NB4 (cell line): ENCODE measurements at regions not wholly inside any gene's neighbourhood (a gene's known extent, or its start where the extent isn't known, plus 50 kb on each side); places are given as distances from the start of the nearest gene placed in this dataset.

Experiments
- MYC ChIP-seq: IDR thresholded peaks from 2 replicates; pipeline ENCODE4 v1.6.1; 2011; ENCODE audit warnings: low read depth, low read length
- POLR2A ChIP-seq: IDR thresholded peaks from 2 replicates; pipeline ENCODE4 v1.6.1; 2011; ENCODE audit warnings: mild to moderate bottlenecking; ENCODE audit not compliant: insufficient read length; ENCODE audit errors: extremely low read depth
- TF ChIP-seq, protein P1 (sequence below): IDR thresholded peaks from one replicate; pipeline ENCODE4 v1.5.1; 2012; ENCODE audit warnings: low read depth, low read length
- TF ChIP-seq, protein P2 (sequence below): IDR thresholded peaks from 2 replicates; pipeline ENCODE4 v1.6.1; 2011; ENCODE audit warnings: low read depth, low read length

DNA sequence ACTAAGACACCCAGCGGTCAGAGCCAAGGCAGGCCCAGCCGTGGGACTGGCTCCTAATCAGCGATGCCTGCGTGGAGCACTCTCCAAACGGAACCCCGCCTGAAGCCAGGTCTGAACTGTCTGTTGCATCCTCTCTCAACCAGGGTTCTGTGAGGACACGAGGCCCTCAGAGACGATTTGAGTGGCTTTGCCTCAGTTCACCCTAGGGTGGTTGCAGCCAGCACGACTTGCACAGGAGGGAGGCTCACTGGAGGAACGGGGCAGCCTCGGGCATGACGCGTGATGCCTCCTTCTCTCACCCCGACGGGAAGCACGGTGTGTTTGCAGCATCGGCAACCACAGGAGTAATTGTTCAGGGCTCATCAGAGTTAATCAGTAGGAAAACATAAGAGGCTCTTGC, 336.4 kb downstream of the EIPR1 start:
- TF ChIP-seq POLR2A, result no peak
- TF ChIP-seq, protein P1, sequence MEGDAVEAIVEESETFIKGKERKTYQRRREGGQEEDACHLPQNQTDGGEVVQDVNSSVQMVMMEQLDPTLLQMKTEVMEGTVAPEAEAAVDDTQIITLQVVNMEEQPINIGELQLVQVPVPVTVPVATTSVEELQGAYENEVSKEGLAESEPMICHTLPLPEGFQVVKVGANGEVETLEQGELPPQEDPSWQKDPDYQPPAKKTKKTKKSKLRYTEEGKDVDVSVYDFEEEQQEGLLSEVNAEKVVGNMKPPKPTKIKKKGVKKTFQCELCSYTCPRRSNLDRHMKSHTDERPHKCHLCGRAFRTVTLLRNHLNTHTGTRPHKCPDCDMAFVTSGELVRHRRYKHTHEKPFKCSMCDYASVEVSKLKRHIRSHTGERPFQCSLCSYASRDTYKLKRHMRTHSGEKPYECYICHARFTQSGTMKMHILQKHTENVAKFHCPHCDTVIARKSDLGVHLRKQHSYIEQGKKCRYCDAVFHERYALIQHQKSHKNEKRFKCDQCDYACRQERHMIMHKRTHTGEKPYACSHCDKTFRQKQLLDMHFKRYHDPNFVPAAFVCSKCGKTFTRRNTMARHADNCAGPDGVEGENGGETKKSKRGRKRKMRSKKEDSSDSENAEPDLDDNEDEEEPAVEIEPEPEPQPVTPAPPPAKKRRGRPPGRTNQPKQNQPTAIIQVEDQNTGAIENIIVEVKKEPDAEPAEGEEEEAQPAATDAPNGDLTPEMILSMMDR, result no peak
- TF ChIP-seq, protein P2, sequence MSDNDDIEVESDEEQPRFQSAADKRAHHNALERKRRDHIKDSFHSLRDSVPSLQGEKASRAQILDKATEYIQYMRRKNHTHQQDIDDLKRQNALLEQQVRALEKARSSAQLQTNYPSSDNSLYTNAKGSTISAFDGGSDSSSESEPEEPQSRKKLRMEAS, result no peak
- no peak for TF ChIP-seq MYC
